KMS-11 (cell line): ENCODE measurements at regions not wholly inside any gene's neighbourhood (a gene's known extent, or its start where the extent isn't known, plus 50 kb on each side); places are given as distances from the start of the nearest gene placed in this dataset.
"Not testable (repeated sequence)": the region's sequence is repeated elsewhere in the genome, so short reads cannot be mapped to it uniquely, and the experiment has no call there.

ENCODE experiments used
- H2AFZ ChIP-seq: fragments of 200-600 bp; sonication (generic); 2 replicates; pipeline ENCODE4 v1.6.1; 2016; ENCODE audit warnings: antibody characterized with exemption, mixed run types, low read depth
- H3K27ac ChIP-seq: fragments of 200-600 bp; sonication (generic); 2 replicates; pipeline ENCODE4 v1.6.1; 2016; ENCODE audit warnings: mild to moderate bottlenecking, mixed run types
- H3K27me3 ChIP-seq: fragments of 200-600 bp; sonication (generic); 2 replicates; pipeline ENCODE4 v1.6.1; 2017; ENCODE audit warnings: mild to moderate bottlenecking, low read depth, mixed run types, moderate library complexity; ENCODE audit not compliant: insufficient read depth
- H3K36me3 ChIP-seq: fragments of 200-600 bp; sonication (generic); 2 replicates; pipeline ENCODE4 v1.6.1; 2017; ENCODE audit warnings: mild to moderate bottlenecking, mixed run types; ENCODE audit not compliant: insufficient read depth
- H3K4me1 ChIP-seq: fragments of 200-600 bp; sonication (generic); 2 replicates; pipeline ENCODE4 v1.6.1; 2016; ENCODE audit warnings: mild to moderate bottlenecking, low read depth, mixed run types; ENCODE audit not compliant: poor library complexity, severe bottlenecking
- H3K4me2 ChIP-seq: fragments of 200-600 bp; sonication (generic); 2 replicates; pipeline ENCODE4 v1.7.0; 2016; ENCODE audit warnings: mild to moderate bottlenecking, mixed run types
- H3K4me3 ChIP-seq: fragments of 200-600 bp; sonication (generic); IDR thresholded peaks from 2 replicates; pipeline ENCODE4 v1.6.1; 2017; ENCODE audit warnings: low read depth, low read length, mixed read lengths; ENCODE audit not compliant: insufficient read depth
- H3K79me2 ChIP-seq: fragments of 200-600 bp; sonication (generic); 2 replicates; pipeline ENCODE4 v1.6.1; 2016; ENCODE audit warnings: low read depth, mixed run types; ENCODE audit not compliant: insufficient read depth
- H3K9ac ChIP-seq: fragments of 200-600 bp; sonication (generic); 2 replicates; pipeline ENCODE4 v1.6.1; 2016; ENCODE audit warnings: mild to moderate bottlenecking, mixed run types
- H4K20me1 ChIP-seq: fragments of 200-600 bp; sonication (generic); 2 replicates; pipeline ENCODE4 v1.6.1; 2016; ENCODE audit warnings: mild to moderate bottlenecking, mixed run types; ENCODE audit not compliant: insufficient read depth
- TF ChIP-seq, protein P1 (sequence below): fragments of 200-600 bp; sonication (generic); conservative IDR thresholded peaks from 2 replicates; pipeline ENCODE4 v1.6.1; 2017; ENCODE audit warnings: low read depth, mild to moderate bottlenecking, antibody characterized with exemption, low read length, moderate library complexity, mixed read lengths

DNA sequence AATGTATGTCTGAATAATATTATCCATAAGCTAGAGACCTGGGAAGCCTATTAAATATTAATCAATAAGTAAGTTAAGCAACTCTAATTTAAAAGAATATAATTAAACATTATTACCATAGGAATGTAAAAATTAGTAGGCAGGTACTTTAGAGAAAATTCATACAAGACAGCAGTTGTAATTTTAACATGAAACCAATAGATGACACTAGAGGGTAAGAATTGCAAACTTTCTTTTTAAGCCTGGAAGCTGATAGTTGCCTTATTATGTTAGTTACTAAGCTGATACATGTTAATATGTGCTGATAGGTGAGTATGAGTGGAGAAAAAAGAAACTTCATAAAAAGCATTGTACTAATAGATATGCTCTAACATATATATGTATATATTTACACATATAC, 1157.4 kb downstream of the FAM133A start:
- H3K4me3 ChIP-seq = no peak overlapping the region
- H3K79me2 ChIP-seq = no peaks in the 10 kb centered on the region
- H3K4me1 ChIP-seq = no peaks in the 10 kb centered on the region
- no peak overlapping the region for H3K4me2 ChIP-seq
- no peak overlapping the region for H3K27ac ChIP-seq
- no peak overlapping the region for H3K9ac ChIP-seq
- no peaks in the 10 kb centered on the region for H3K27me3 ChIP-seq
- H2AFZ ChIP-seq = no peak overlapping the region
- no peaks in the 10 kb centered on the region for H3K36me3 ChIP-seq
- TF ChIP-seq, protein P1, sequence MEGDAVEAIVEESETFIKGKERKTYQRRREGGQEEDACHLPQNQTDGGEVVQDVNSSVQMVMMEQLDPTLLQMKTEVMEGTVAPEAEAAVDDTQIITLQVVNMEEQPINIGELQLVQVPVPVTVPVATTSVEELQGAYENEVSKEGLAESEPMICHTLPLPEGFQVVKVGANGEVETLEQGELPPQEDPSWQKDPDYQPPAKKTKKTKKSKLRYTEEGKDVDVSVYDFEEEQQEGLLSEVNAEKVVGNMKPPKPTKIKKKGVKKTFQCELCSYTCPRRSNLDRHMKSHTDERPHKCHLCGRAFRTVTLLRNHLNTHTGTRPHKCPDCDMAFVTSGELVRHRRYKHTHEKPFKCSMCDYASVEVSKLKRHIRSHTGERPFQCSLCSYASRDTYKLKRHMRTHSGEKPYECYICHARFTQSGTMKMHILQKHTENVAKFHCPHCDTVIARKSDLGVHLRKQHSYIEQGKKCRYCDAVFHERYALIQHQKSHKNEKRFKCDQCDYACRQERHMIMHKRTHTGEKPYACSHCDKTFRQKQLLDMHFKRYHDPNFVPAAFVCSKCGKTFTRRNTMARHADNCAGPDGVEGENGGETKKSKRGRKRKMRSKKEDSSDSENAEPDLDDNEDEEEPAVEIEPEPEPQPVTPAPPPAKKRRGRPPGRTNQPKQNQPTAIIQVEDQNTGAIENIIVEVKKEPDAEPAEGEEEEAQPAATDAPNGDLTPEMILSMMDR = peak; percentile 58; the same call in 1 of the 2 replicates
- H4K20me1 ChIP-seq = no peaks in the 10 kb centered on the region

DNA sequence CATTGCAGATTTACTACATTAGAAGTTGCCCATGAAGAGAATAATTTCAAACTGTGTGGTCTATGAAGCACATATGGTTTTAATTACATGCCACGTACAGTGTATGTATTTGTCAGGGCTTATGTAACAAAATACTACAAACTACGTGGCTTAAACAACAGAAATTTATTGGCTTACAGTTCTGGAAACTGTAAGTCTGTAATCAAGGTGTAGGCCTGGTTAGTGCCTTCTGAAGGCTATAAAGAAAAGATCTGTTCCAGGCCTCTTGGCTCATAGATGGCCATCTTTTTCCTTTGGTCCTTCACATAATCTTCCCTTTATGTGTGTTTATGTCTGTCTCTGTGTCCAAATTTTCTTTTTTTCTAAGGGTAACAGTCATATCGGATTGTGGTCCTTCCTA, 1160.2 kb downstream of the FAM133A start:
- no peaks in the 10 kb centered on the region for H3K4me1 ChIP-seq
- no peaks in the 10 kb centered on the region for H3K36me3 ChIP-seq
- no peaks in the 10 kb centered on the region for H3K27me3 ChIP-seq
- TF ChIP-seq, protein P1 = no peak
- H2AFZ ChIP-seq = no peak overlapping the region
- H3K27ac ChIP-seq = no peak overlapping the region
- H3K4me3 ChIP-seq = no peak overlapping the region
- H3K9ac ChIP-seq = no peak overlapping the region
- no peak overlapping the region for H3K4me2 ChIP-seq
- no peaks in the 10 kb centered on the region for H4K20me1 ChIP-seq
- no peaks in the 10 kb centered on the region for H3K79me2 ChIP-seq

DNA sequence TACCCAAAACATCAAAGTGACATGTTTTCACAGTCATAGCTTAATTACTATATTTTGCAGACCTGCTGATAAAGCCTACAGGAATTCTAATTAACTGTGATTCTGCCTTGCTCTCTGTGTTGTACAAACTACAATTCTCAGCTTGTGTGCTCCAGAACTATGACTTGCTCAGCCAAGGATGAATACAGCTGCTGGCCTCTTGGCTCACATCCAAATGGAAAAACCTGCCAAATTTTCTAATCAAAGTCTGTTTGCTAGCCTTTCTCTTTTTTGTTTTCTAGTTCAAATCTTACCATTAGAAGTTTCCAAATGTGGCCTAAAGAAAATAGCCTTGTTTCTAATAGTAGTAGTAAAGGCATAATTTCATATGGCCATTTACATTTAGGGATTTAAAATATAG, 1176.8 kb downstream of the FAM133A start:
- Histone ChIP-seq H3K9ac (no peak overlapping the region), H3K36me3 (no peaks in the 10 kb centered on the region), H3K4me2 (no peak overlapping the region), H3K27me3 (no peaks in the 10 kb centered on the region), H2AFZ (no peak overlapping the region), H4K20me1 (no peaks in the 10 kb centered on the region), H3K4me1 (no peaks in the 10 kb centered on the region), H3K79me2 (no peaks in the 10 kb centered on the region), H3K27ac (no peak overlapping the region), H3K4me3 (no peak overlapping the region)
- TF ChIP-seq, protein P1 = no peak

DNA sequence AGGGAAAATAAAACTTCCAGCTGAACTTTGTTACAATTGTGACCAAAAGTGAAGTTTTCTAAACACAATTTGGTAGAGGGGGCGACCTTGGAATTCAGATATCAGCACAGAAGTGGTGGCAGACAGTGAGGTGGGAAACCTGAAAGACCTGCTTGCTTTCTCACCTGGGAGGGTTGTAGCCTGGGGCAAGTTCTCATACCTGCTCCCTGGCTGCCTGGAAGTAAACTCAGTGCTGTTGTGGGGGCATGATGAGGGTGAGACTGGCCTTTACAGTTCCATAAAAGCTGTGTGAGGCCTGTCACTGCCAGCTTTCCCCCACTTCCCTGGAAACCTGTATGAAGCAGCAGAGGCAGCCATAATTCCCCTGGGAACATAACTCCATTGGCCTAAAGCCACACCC, 1180.2 kb downstream of the FAM133A start:
- H3K27ac ChIP-seq = no peak overlapping the region
- H2AFZ ChIP-seq = no peak overlapping the region
- H3K4me2 ChIP-seq = no peak overlapping the region
- no peaks in the 10 kb centered on the region for H3K4me1 ChIP-seq
- H3K4me3 ChIP-seq = no peak overlapping the region
- no peaks in the 10 kb centered on the region for H3K79me2 ChIP-seq
- no peaks in the 10 kb centered on the region for H3K27me3 ChIP-seq
- H3K9ac ChIP-seq = no peak overlapping the region
- no peaks in the 10 kb centered on the region for H3K36me3 ChIP-seq
- H4K20me1 ChIP-seq = no peaks in the 10 kb centered on the region
- TF ChIP-seq, protein P1 = no peak

DNA sequence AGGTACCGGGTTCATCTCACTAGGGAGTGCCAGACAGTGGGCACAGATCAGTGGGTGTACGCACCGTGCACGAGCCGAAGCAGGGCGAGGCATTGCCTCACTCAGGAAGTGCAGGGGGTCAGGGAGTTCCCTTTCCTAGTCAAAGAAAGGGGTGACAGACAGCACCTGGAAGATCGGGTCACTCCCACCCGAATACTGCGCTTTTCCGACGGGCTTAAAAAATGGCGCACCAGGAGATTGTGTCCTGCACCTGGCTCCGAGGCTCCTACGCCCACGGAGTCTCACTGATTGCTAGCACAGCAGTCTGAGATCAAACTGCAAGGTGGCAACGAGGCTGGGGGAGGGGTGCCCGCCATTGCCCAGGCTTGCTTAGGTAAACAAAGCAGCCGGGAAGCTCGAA, 1188.5 kb downstream of the FAM133A start:
- H3K4me1 ChIP-seq, H3K4me3 ChIP-seq, H4K20me1 ChIP-seq, H3K36me3 ChIP-seq, H3K27me3 ChIP-seq, H2AFZ ChIP-seq, H3K79me2 ChIP-seq, H3K4me2 ChIP-seq: not testable (repeated sequence)
- H3K9ac ChIP-seq = peak overlapping the region; percentile 80; the same call in 1 of the 2 replicates
- H3K27ac ChIP-seq = peak overlapping the region; percentile 93
